ENCODE measurements at regions not wholly inside any gene's neighbourhood (a gene's known extent, or its start where the extent isn't known, plus 50 kb on each side); places are given as distances from the start of the nearest gene placed in this dataset.

GRCh38 chr14:80054020-80054419 is 157.3 kb downstream of the DIO2 start:
- TF ChIP-seq CTCF (IDR thresholded peaks at IDR 0.05) = no peak
- TF ChIP-seq POLR2A (IDR thresholded peaks at IDR 0.05) = no peak

Data from stomach (tissue), 4 donors.